ENCODE measurements at regions not wholly inside any gene's neighbourhood (a gene's known extent, or its start where the extent isn't known, plus 50 kb on each side); places are given as distances from the start of the nearest gene placed in this dataset.

GRCh38 chr13:112159575-112160547 lies 92.9 kb downstream of the SOX1 start:
- no peak for TF ChIP-seq POLR2A (IDR thresholded peaks at IDR 0.05)
- no peak for TF ChIP-seq CTCF (IDR thresholded peaks at IDR 0.05)
- no peak for TF ChIP-seq POLR2AphosphoS5 (IDR thresholded peaks at IDR 0.05)
